ENCODE measurements at regions not wholly inside any gene's neighbourhood (a gene's known extent, or its start where the extent isn't known, plus 50 kb on each side); places are given as distances from the start of the nearest gene placed in this dataset.

DNA sequence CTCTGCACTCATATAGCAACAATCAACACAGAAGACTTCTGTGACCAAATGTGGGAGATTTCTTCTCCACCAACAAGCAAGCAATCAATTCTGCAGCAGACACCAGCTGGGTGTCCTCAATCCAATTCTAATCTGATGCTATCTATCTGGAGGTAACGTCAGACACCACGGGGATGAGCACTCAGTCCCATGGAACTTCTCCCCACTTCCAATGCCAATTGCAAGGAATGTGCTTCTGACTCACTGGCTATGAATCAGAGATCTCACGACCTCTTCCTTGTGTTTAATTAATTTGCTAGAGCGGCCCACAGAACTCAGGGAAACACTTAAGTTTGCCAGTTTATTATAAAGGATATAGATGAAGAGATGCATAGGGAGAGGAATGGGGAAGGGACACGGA, 103.5 kb upstream of the SIRPG start:
- ChIA-PET POLR2A (no interaction called here), CTCF (no interaction called here)
- TF ChIP-seq FOXK1 (CRISPR knock-in tag; IDR thresholded peaks at IDR 0.05) (no peak), JAZF1 (CRISPR knock-in tag; IDR thresholded peaks at IDR 0.05) (no peak), RORB (CRISPR knock-in tag; IDR thresholded peaks at IDR 0.05) (no peak), NFYB (CRISPR knock-in tag; conservative IDR thresholded peaks at IDR 0.05; ENCODE audit: low read depth) (no peak), ETV6 (CRISPR knock-in tag; IDR thresholded peaks at IDR 0.05) (no peak), CREM (CRISPR knock-in tag; IDR thresholded peaks at IDR 0.05) (no peak), EMX1 (CRISPR knock-in tag; IDR thresholded peaks at IDR 0.05) (no peak), CREB1 (CRISPR knock-in tag; IDR thresholded peaks at IDR 0.05) (no peak)
- TF ChIP-seq, protein P1, sequence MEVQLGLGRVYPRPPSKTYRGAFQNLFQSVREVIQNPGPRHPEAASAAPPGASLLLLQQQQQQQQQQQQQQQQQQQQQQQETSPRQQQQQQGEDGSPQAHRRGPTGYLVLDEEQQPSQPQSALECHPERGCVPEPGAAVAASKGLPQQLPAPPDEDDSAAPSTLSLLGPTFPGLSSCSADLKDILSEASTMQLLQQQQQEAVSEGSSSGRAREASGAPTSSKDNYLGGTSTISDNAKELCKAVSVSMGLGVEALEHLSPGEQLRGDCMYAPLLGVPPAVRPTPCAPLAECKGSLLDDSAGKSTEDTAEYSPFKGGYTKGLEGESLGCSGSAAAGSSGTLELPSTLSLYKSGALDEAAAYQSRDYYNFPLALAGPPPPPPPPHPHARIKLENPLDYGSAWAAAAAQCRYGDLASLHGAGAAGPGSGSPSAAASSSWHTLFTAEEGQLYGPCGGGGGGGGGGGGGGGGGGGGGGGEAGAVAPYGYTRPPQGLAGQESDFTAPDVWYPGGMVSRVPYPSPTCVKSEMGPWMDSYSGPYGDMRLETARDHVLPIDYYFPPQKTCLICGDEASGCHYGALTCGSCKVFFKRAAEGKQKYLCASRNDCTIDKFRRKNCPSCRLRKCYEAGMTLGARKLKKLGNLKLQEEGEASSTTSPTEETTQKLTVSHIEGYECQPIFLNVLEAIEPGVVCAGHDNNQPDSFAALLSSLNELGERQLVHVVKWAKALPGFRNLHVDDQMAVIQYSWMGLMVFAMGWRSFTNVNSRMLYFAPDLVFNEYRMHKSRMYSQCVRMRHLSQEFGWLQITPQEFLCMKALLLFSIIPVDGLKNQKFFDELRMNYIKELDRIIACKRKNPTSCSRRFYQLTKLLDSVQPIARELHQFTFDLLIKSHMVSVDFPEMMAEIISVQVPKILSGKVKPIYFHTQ (CRISPR knock-in tag; IDR thresholded peaks at IDR 0.05): no peak
- TF ChIP-seq, protein P2, sequence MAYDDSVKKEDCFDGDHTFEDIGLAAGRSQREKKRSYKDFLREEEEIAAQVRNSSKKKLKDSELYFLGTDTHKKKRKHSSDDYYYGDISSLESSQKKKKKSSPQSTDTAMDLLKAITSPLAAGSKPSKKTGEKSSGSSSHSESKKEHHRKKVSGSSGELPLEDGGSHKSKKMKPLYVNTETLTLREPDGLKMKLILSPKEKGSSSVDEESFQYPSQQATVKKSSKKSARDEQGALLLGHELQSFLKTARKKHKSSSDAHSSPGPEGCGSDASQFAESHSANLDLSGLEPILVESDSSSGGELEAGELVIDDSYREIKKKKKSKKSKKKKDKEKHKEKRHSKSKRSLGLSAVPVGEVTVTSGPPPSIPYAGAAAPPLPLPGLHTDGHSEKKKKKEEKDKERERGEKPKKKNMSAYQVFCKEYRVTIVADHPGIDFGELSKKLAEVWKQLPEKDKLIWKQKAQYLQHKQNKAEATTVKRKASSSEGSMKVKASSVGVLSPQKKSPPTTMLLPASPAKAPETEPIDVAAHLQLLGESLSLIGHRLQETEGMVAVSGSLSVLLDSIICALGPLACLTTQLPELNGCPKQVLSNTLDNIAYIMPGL (CRISPR knock-in tag; IDR thresholded peaks at IDR 0.05): no peak
- Mint-ChIP-seq H3K27me3 (ENCODE audit: low read depth) (peaks cover 9% of the 10 kb centered on the region), H3K36me3 (no peaks in the 10 kb centered on the region), H3K27ac (no peak overlapping the region), H3K9me3 (no peaks in the 10 kb centered on the region), H3K4me1 (no peaks in the 10 kb centered on the region; the same call in 1 of the 2 replicates), H3K4me3 (no peak overlapping the region)
- DNase-seq (ENCODE audit: low spot score) (no peak), ATAC-seq (no peak)

DNA sequence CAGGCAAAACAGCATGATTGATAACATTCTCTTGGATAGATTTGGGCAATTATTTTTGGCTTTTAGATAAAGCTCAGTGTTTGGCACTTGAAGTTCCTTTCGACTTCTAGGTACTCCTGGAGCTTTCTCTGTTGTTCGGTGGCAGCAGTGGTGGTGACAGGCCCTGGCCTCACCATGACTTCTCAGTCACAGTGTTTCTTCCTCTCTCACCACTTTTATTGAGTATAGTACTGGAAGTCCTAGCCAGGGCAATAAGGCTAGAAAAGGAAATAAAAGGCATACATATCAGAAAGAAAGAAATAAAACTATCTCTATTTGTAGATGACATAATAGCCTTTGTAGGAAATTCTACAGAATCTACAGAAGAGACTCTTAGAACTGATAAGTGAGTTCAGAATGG, 101.2 kb upstream of the SIRPG start:
- POLR2A ChIA-PET: no interaction called here
- Mint-ChIP-seq H3K27ac (no peak overlapping the region), H3K27me3 (ENCODE audit: low read depth) (peaks cover 2% of the 10 kb centered on the region), H3K4me3 (no peak overlapping the region), H3K4me1 (peaks cover 8% of the 10 kb centered on the region), H3K36me3 (no peaks in the 10 kb centered on the region), H3K9me3 (no peaks in the 10 kb centered on the region)
- no peak for ATAC-seq
- TF ChIP-seq, protein P2 (CRISPR knock-in tag; IDR thresholded peaks at IDR 0.05): no peak
- TF ChIP-seq, protein P3, sequence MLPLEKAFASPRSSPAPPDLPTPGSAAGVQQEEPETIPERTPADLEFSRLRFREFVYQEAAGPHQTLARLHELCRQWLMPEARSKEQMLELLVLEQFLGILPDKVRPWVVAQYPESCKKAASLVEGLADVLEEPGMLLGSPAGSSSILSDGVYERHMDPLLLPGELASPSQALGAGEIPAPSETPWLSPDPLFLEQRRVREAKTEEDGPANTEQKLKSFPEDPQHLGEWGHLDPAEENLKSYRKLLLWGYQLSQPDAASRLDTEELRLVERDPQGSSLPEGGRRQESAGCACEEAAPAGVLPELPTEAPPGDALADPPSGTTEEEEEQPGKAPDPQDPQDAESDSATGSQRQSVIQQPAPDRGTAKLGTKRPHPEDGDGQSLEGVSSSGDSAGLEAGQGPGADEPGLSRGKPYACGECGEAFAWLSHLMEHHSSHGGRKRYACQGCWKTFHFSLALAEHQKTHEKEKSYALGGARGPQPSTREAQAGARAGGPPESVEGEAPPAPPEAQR (CRISPR knock-in tag; IDR thresholded peaks at IDR 0.05): no peak
- no peak for TF ChIP-seq NR3C1 (CRISPR knock-in tag; conservative IDR thresholded peaks at IDR 0.05; ENCODE audit: low read depth)
- no peak for TF ChIP-seq NFE2L1 (CRISPR knock-in tag; IDR thresholded peaks at IDR 0.05)
- no peak for DNase-seq (ENCODE audit: low spot score)
- CTCF ChIA-PET: no interaction called here

DNA sequence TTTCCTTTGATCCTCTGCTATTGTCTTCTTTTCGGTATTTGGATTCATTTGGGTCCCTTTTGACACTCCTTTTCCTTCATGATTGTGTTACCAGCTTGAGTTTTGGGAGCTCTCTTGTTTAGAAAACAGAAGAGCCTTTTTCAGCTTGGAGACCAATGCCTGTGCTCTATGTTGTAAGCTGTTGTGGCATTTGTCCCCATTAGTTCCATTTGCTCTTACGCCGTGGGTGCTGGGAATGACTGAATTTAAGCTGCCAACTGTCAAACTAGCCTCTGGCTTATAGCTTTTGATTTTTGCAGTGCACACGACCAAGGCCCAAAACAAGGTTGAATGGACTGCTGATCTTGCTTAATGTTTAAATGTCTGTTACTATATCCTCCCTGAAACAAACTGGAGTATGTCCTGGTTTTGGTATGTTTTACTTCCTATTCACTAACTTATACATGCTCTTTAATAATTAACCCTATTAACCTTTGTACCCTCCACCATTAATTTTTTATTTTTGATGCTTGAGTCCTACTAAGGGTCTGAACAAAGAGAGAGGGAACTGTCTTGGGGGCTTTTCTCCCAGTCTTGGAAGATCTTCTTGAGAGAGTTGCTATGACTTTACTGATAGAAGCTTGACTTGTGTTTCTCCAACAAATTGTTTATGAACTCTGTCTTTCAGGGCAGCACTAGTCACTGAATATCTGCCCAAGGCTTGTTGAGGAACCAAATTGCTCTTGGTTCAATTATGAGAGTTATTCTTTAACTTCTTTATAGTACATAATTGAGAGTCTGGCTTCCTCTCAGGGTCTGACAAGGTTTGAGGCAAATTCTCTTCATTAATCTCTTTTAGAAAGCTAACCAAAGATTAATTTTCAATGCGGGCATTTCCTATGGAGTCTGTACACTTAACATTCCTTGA, 100.3 kb upstream of the SIRPG start:
- no peak overlapping the region for H3K27ac Mint-ChIP-seq
- no peak for DNase-seq (ENCODE audit: low spot score)
- TF ChIP-seq, protein P4, sequence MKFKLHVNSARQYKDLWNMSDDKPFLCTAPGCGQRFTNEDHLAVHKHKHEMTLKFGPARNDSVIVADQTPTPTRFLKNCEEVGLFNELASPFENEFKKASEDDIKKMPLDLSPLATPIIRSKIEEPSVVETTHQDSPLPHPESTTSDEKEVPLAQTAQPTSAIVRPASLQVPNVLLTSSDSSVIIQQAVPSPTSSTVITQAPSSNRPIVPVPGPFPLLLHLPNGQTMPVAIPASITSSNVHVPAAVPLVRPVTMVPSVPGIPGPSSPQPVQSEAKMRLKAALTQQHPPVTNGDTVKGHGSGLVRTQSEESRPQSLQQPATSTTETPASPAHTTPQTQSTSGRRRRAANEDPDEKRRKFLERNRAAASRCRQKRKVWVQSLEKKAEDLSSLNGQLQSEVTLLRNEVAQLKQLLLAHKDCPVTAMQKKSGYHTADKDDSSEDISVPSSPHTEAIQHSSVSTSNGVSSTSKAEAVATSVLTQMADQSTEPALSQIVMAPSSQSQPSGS (CRISPR knock-in tag; IDR thresholded peaks at IDR 0.05; ENCODE audit: borderline replicate concordance, low read depth): no peak
- TF ChIP-seq CREB1 (CRISPR knock-in tag; IDR thresholded peaks at IDR 0.05): no peak
- TF ChIP-seq, protein P5, sequence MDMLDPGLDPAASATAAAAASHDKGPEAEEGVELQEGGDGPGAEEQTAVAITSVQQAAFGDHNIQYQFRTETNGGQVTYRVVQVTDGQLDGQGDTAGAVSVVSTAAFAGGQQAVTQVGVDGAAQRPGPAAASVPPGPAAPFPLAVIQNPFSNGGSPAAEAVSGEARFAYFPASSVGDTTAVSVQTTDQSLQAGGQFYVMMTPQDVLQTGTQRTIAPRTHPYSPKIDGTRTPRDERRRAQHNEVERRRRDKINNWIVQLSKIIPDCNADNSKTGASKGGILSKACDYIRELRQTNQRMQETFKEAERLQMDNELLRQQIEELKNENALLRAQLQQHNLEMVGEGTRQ (CRISPR knock-in tag; IDR thresholded peaks at IDR 0.05): no peak
- TF ChIP-seq, protein P6, sequence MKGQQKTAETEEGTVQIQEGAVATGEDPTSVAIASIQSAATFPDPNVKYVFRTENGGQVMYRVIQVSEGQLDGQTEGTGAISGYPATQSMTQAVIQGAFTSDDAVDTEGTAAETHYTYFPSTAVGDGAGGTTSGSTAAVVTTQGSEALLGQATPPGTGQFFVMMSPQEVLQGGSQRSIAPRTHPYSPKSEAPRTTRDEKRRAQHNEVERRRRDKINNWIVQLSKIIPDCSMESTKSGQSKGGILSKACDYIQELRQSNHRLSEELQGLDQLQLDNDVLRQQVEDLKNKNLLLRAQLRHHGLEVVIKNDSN (CRISPR knock-in tag; IDR thresholded peaks at IDR 0.05): no peak
- TF ChIP-seq NR3C1 (CRISPR knock-in tag; conservative IDR thresholded peaks at IDR 0.05; ENCODE audit: low read depth): no peak

More for the DNA sequence above, 100.3 kb upstream of the SIRPG start:
- Mint-ChIP-seq H3K36me3 (no peaks in the 10 kb centered on the region), H3K27me3 (ENCODE audit: low read depth) (peaks cover 2% of the 10 kb centered on the region), H3K9me3 (no peaks in the 10 kb centered on the region), H3K4me3 (no peak overlapping the region), H3K4me1 (peaks cover 8% of the 10 kb centered on the region)
- POLR2A ChIA-PET: no interaction called here
- CTCF ChIA-PET: interaction anchor here (1.3 to 2.0 kb wide), 2 partner anchors 19 to 254 kb away, joined by 4 to 7 read pairs; no protein-coding TSS in a partner anchor
- no peak for ATAC-seq

All from WTC11 (cell line).